ENCODE measurements at regions not wholly inside any gene's neighbourhood (a gene's known extent, or its start where the extent isn't known, plus 50 kb on each side); places are given as distances from the start of the nearest gene placed in this dataset.

- H3K36me3 ChIP-seq (ENCODE audit: control insufficient read depth in 2 of 2, extremely low read depth in 1 of 2, insufficient read depth in 2 of 2, low read length in 2 of 2) = no peaks in the 10 kb centered on the region
- ChIA-PET CTCF (no interaction called here), POLR2A (interaction anchor here (0.6 kb wide), 1 partner anchor 875 kb away, joined by 4 read pairs; no protein-coding TSS in a partner anchor)
- no peaks in the 10 kb centered on the region for H3K4me1 ChIP-seq (ENCODE audit: control insufficient read depth, extremely low read depth, insufficient read depth, low read length)
- dilution Hi-C loops (cut with MboI; ENCODE audit: extremely low pct_ligation_motif_present, low sequenced_read_pairs) = no loop called here
- H2AFZ ChIP-seq (ENCODE audit: low read depth, low read length) = no peak overlapping the region
- H3K79me2 ChIP-seq (ENCODE audit: control insufficient read depth, insufficient read depth, low read length) = no peaks in the 10 kb centered on the region
- H4K20me1 ChIP-seq (replicated peaks; ENCODE audit: control insufficient read depth, extremely low read depth, insufficient read depth, low read length) = no peaks in the 10 kb centered on the region
- H3K4me3 ChIP-seq (replicated peaks in 1 of 3; ENCODE audit: insufficient read depth in 1 of 3, low read depth in 1 of 3, low read length in 3 of 3) = no peak overlapping the region
- BruUV-seq (replicated peaks) = no TSS peak
- H3K9me3 ChIP-seq (replicated peaks; ENCODE audit: control insufficient read depth, insufficient read depth, low read length) = no peaks in the 10 kb centered on the region
- no peak overlapping the region for H3K27ac ChIP-seq (ENCODE audit: insufficient read depth, low read depth, low read length)
- no peak overlapping the region for H3K4me2 ChIP-seq (ENCODE audit: insufficient read depth, low read length)
- no peak overlapping the region for H3K9ac ChIP-seq (replicated peaks; ENCODE audit: extremely low read depth, insufficient read depth, low read length)
- no peaks in the 10 kb centered on the region for H3K9me1 ChIP-seq (replicated peaks; ENCODE audit: control insufficient read depth, extremely low read depth, insufficient read depth, low read length)
- intact Hi-C loops (cut with micrococcal nuclease) = no loop called here
- TF ChIP-seq CTCF (IDR thresholded peaks at IDR 0.05; ENCODE audit: extremely low read depth in 1 of 2, insufficient read depth in 1 of 2, low read depth in 1 of 2, low read length in 2 of 2) (no peak), GATA2 (IDR thresholded peaks at IDR 0.05; ENCODE audit: insufficient read depth, insufficient read length, low read depth, low read length) (no peak), JUN (IDR thresholded peaks at IDR 0.05; ENCODE audit: borderline replicate concordance, insufficient read depth, insufficient read length, low read depth) (no peak), MYC (IDR thresholded peaks at IDR 0.05; ENCODE audit: low read depth, low read length) (no peak), MAX (IDR thresholded peaks at IDR 0.05; ENCODE audit: insufficient read depth, insufficient read length) (no peak), POLR2A (IDR thresholded peaks at IDR 0.05; ENCODE audit: low read depth, low read length) (no peak), FOS (IDR thresholded peaks at IDR 0.05; ENCODE audit: borderline replicate concordance, insufficient read depth, low read length) (no peak), POLR2AphosphoS5 (IDR thresholded peaks at IDR 0.05; ENCODE audit: insufficient read depth, low read depth, low read length) (no peak), EZH2 (IDR thresholded peaks at IDR 0.05; ENCODE audit: borderline replicate concordance, low read depth, low read length, severe bottlenecking) (no peak)
- FAIRE-seq = no peak
- no peak for DNase-seq (ENCODE audit: low read depth, low spot score)
- no peaks in the 10 kb centered on the region for H3K27me3 ChIP-seq (ENCODE audit: control insufficient read depth in 2 of 2, insufficient read depth in 2 of 2, low read length in 2 of 2)
These were observed 856.5 kb upstream of the ARPP21 start for GRCh38 chr3:34782871-34783270.

Data from endothelial cell of umbilical vein (primary cell).